ENCODE measurements at regions not wholly inside any gene's neighbourhood (a gene's known extent, or its start where the extent isn't known, plus 50 kb on each side); places are given as distances from the start of the nearest gene placed in this dataset.

DNA sequence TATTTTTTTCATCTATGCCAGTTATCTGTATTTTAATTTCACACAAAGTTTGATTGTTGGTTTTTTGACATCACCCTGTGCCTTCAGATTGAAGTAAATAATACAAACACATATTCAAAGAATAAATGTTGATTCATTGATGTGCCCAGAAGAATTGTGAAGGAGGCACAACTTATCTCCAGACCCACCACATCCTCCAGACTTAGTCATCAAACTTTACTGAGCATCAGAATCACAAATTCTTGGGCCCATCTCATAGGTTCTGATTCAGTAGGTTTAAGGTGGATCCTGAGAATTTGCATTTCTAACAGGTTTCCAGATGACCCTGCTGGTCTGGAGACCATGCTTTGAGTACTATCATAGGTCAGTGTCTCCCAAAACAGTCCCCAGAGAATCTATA lies 82.8 kb upstream of the PIK3C3 start:
- TF ChIP-seq POLR2A (IDR thresholded peaks at IDR 0.05) (no peak), CTCF (IDR thresholded peaks at IDR 0.05) (no peak)
